ENCODE measurements at regions not wholly inside any gene's neighbourhood (a gene's known extent, or its start where the extent isn't known, plus 50 kb on each side); places are given as distances from the start of the nearest gene placed in this dataset.

DNA sequence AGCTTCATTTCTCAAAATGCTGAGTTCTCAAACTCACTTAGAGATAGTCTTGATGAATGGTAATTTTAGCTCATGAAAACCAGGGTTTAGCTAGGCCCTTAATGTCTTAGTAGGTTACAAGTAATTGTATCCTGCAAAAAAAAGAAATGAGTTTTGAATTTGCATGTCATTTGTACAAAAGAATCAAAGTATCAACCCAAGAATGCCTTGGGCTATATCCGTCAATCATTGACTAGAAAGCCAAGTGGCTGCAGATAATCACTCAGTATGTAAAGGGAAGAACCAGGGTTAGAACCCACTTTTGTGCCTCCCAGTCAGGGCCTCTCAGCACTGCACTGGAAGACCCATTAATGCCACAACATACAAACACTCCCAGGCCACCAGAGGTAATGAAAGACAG is 427.6 kb upstream of the MDFIC2 start:
- POLR2A ChIA-PET, result no interaction called here
- RAD21 ChIA-PET (ENCODE audit: low non-redundant PET in 1 of 2, low total read pairs in 2 of 2, uncharacterized antibody in 2 of 2, unreplicated experiment in 2 of 2), result no interaction called here
- DNase-seq (ENCODE audit: low read depth, low spot score) (no peak), ATAC-seq (no peak)
- Histone ChIP-seq H3K4me1 (ENCODE audit: control insufficient read depth in 1 of 2, insufficient read depth in 2 of 2, low read length in 2 of 2) (no peaks in the 10 kb centered on the region), H3K9me2 (ENCODE audit: insufficient read depth) (no peaks in the 10 kb centered on the region), H3K27ac (ENCODE audit: low read depth, low read length) (no peak overlapping the region), H3K79me2 (ENCODE audit: insufficient read depth, low read length) (no peaks in the 10 kb centered on the region), H3K9ac (ENCODE audit: low read length) (no peak overlapping the region), H2AFZ (ENCODE audit: low read depth, low read length, poor library complexity, severe bottlenecking) (no peak overlapping the region), H3K4me3 (replicated peaks in 1 of 2; ENCODE audit: low read depth in 1 of 2, low read length in 2 of 2) (no peak overlapping the region), H3K4me2 (ENCODE audit: low read length) (no peak overlapping the region), H4K20me1 (ENCODE audit: insufficient read depth) (no peaks in the 10 kb centered on the region), H3K9me3 (ENCODE audit: control insufficient read depth in 1 of 2, insufficient read depth in 1 of 2, low read depth in 1 of 2, low read length in 2 of 2) (no peaks in the 10 kb centered on the region), H3K36me3 (ENCODE audit: control insufficient read depth in 1 of 2, insufficient read depth in 2 of 2, low read length in 2 of 2) (no peaks in the 10 kb centered on the region), H3K27me3 (ENCODE audit: insufficient read depth, low read length) (no peaks in the 10 kb centered on the region)
- CTCF ChIA-PET, result no interaction called here
- BruUV-seq (replicated peaks), result no TSS peak
- intact Hi-C loops (cut with micrococcal nuclease), result no loop called here
- TF ChIP-seq RAD21 (IDR thresholded peaks at IDR 0.05; ENCODE audit: low read depth), result no peak
- TF ChIP-seq ELF1 (IDR thresholded peaks at IDR 0.05; ENCODE audit: borderline replicate concordance, low read depth), result no peak
- TF ChIP-seq YY1 (IDR thresholded peaks at IDR 0.05; ENCODE audit: extremely low read depth, insufficient replicate concordance, low read depth, low read length), result no peak
- no peak for TF ChIP-seq ZFX (IDR thresholded peaks at IDR 0.05)
- TF ChIP-seq, protein P1, sequence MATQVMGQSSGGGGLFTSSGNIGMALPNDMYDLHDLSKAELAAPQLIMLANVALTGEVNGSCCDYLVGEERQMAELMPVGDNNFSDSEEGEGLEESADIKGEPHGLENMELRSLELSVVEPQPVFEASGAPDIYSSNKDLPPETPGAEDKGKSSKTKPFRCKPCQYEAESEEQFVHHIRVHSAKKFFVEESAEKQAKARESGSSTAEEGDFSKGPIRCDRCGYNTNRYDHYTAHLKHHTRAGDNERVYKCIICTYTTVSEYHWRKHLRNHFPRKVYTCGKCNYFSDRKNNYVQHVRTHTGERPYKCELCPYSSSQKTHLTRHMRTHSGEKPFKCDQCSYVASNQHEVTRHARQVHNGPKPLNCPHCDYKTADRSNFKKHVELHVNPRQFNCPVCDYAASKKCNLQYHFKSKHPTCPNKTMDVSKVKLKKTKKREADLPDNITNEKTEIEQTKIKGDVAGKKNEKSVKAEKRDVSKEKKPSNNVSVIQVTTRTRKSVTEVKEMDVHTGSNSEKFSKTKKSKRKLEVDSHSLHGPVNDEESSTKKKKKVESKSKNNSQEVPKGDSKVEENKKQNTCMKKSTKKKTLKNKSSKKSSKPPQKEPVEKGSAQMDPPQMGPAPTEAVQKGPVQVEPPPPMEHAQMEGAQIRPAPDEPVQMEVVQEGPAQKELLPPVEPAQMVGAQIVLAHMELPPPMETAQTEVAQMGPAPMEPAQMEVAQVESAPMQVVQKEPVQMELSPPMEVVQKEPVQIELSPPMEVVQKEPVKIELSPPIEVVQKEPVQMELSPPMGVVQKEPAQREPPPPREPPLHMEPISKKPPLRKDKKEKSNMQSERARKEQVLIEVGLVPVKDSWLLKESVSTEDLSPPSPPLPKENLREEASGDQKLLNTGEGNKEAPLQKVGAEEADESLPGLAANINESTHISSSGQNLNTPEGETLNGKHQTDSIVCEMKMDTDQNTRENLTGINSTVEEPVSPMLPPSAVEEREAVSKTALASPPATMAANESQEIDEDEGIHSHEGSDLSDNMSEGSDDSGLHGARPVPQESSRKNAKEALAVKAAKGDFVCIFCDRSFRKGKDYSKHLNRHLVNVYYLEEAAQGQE (IDR thresholded peaks at IDR 0.05; ENCODE audit: low read depth), result no peak
- TF ChIP-seq SRF (IDR thresholded peaks at IDR 0.05; ENCODE audit: low read depth), result no peak
- no peak for TF ChIP-seq EZH2phosphoT487 (IDR thresholded peaks at IDR 0.05; ENCODE audit: borderline replicate concordance)
- TF ChIP-seq, protein P2, sequence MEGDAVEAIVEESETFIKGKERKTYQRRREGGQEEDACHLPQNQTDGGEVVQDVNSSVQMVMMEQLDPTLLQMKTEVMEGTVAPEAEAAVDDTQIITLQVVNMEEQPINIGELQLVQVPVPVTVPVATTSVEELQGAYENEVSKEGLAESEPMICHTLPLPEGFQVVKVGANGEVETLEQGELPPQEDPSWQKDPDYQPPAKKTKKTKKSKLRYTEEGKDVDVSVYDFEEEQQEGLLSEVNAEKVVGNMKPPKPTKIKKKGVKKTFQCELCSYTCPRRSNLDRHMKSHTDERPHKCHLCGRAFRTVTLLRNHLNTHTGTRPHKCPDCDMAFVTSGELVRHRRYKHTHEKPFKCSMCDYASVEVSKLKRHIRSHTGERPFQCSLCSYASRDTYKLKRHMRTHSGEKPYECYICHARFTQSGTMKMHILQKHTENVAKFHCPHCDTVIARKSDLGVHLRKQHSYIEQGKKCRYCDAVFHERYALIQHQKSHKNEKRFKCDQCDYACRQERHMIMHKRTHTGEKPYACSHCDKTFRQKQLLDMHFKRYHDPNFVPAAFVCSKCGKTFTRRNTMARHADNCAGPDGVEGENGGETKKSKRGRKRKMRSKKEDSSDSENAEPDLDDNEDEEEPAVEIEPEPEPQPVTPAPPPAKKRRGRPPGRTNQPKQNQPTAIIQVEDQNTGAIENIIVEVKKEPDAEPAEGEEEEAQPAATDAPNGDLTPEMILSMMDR (IDR thresholded peaks at IDR 0.05 in 2 of 3, conservative IDR thresholded peaks at IDR 0.05 in 1 of 3; ENCODE audit: borderline replicate concordance in 1 of 3, insufficient read depth in 1 of 3, low read depth in 2 of 3, low read length in 2 of 3), result no peak
- TF ChIP-seq ZNF274 (IDR thresholded peaks at IDR 0.05; ENCODE audit: low read depth, low read length), result no peak
- no peak for TF ChIP-seq SP1 (IDR thresholded peaks at IDR 0.05; ENCODE audit: low read depth)
- TF ChIP-seq EZH2 (IDR thresholded peaks at IDR 0.05), result no peak
- no peak for TF ChIP-seq POLR2A (IDR thresholded peaks at IDR 0.05; ENCODE audit: borderline replicate concordance, extremely low read depth, insufficient read depth, insufficient read length)
- TF ChIP-seq SIN3A (IDR thresholded peaks at IDR 0.05; ENCODE audit: low read depth), result no peak
- TF ChIP-seq POLR2AphosphoS5 (IDR thresholded peaks at IDR 0.05; ENCODE audit: low read depth, low read length), result no peak
- TF ChIP-seq, protein P3, sequence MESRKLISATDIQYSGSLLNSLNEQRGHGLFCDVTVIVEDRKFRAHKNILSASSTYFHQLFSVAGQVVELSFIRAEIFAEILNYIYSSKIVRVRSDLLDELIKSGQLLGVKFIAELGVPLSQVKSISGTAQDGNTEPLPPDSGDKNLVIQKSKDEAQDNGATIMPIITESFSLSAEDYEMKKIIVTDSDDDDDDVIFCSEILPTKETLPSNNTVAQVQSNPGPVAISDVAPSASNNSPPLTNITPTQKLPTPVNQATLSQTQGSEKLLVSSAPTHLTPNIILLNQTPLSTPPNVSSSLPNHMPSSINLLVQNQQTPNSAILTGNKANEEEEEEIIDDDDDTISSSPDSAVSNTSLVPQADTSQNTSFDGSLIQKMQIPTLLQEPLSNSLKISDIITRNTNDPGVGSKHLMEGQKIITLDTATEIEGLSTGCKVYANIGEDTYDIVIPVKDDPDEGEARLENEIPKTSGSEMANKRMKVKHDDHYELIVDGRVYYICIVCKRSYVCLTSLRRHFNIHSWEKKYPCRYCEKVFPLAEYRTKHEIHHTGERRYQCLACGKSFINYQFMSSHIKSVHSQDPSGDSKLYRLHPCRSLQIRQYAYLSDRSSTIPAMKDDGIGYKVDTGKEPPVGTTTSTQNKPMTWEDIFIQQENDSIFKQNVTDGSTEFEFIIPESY (IDR thresholded peaks at IDR 0.05; ENCODE audit: extremely low read depth, insufficient replicate concordance, low read length), result no peak
